Naive thymus-derived CD4-positive, alpha-beta T cell (primary cell): ENCODE measurements at regions not wholly inside any gene's neighbourhood (a gene's known extent, or its start where the extent isn't known, plus 50 kb on each side); places are given as distances from the start of the nearest gene placed in this dataset.
"Not testable (repeated sequence)": the region's sequence is repeated elsewhere in the genome, so short reads cannot be mapped to it uniquely, and the experiment has no call there.

Source experiments
- ATAC-seq: fragments of 150-1000 bp; cut with Tn5 transposase; 2 replicates; pipeline ENCODE4 v1.10.0; 2021; ENCODE audit warnings: mild to moderate bottlenecking, moderate library complexity
- CTCF ChIA-PET: fragments of 350-600 bp; sonication (Branson Sonifier 250); formaldehyde crosslinking; loops from one replicate; lab custom pipeline; 2021; ENCODE audit warnings: antibody characterized with exemption; lab: Charles Lee
- POLR2A ChIA-PET: fragments of 350-600 bp; sonication (Branson Sonifier 250); formaldehyde crosslinking; loops from one replicate; lab custom pipeline; 2021; ENCODE audit warnings: antibody characterized with exemption, inconsistent platforms; lab: Charles Lee
- DNase-seq, 9 donors: peaks; one replicate each; pipeline versions ENCODE4 v3.0.0 to v3.0.0-alpha.2; 2020 to 2022; ENCODE audit warnings: mixed read lengths in 1 of 9
- H3K27ac ChIP-seq: one replicate; pipeline ENCODE4 v1.7.0; 2013; ENCODE audit warnings: mild to moderate bottlenecking, low read depth, low read length, moderate library complexity
- H3K27me3 ChIP-seq, 2 donors: one replicate each; pipeline ENCODE4 v1.7.0; 2013; ENCODE audit warnings: low read length in 2 of 2, mild to moderate bottlenecking in 2 of 2, moderate library complexity in 2 of 2; ENCODE audit not compliant: control insufficient read depth in 2 of 2, insufficient read depth in 2 of 2
- H3K36me3 ChIP-seq, 3 experiments: 1 replicate in 2 of 3; 2 replicates in 1 of 3; pipeline ENCODE4 v1.7.0; 2013; ENCODE audit warnings: low read length in 3 of 3, mild to moderate bottlenecking in 3 of 3, moderate library complexity in 1 of 3; ENCODE audit not compliant: insufficient read depth in 3 of 3, control insufficient read depth in 2 of 3
- H3K4me1 ChIP-seq, 2 donors: one replicate each; pipeline ENCODE4 v1.7.0; 2013; ENCODE audit warnings: low read length in 2 of 2, mild to moderate bottlenecking in 2 of 2, moderate library complexity in 1 of 2; ENCODE audit not compliant: control insufficient read depth in 2 of 2, insufficient read depth in 2 of 2
- H3K4me3 ChIP-seq: 2 replicates; pipeline ENCODE4 v1.7.0; 2013; ENCODE audit warnings: mild to moderate bottlenecking, low read length
- H3K9me3 ChIP-seq, 3 experiments: 1 replicate in 2 of 3; 2 replicates in 1 of 3; pipeline ENCODE4 v1.7.0; 2013; ENCODE audit warnings: low read length in 3 of 3; ENCODE audit not compliant: control insufficient read depth in 2 of 3
- H3K27ac Mint-ChIP-seq, 9 donors: one replicate each; pipeline ENCODE4 v1.8.0; 2020 to 2022; ENCODE audit warnings: mixed read lengths in 9 of 9, mild to moderate bottlenecking in 8 of 9, moderate library complexity in 5 of 9, inconsistent platforms in 2 of 9
- H3K27me3 Mint-ChIP-seq, 5 donors: one replicate each; pipeline ENCODE4 v1.8.0; 2021 to 2022; ENCODE audit warnings: mixed read lengths in 5 of 5, mild to moderate bottlenecking in 1 of 5
- H3K36me3 Mint-ChIP-seq, 5 donors: one replicate each; pipeline ENCODE4 v1.8.0; 2020 to 2022; ENCODE audit warnings: mixed read lengths in 5 of 5, mild to moderate bottlenecking in 3 of 5, inconsistent platforms in 1 of 5
- H3K4me1 Mint-ChIP-seq, 7 donors: one replicate each; pipeline ENCODE4 v1.8.0; 2020 to 2022; ENCODE audit warnings: mixed read lengths in 7 of 7, mild to moderate bottlenecking in 3 of 7, inconsistent platforms in 1 of 7
- H3K4me3 Mint-ChIP-seq, 10 donors: one replicate each; pipeline ENCODE4 v1.8.0; 2020 to 2022; ENCODE audit warnings: mild to moderate bottlenecking in 10 of 10, mixed read lengths in 10 of 10, moderate library complexity in 6 of 10, inconsistent platforms in 2 of 10
- H3K9me3 Mint-ChIP-seq, 11 donors: one replicate each; pipeline ENCODE4 v1.8.0; 2020 to 2022; ENCODE audit warnings: mixed read lengths in 11 of 11, mild to moderate bottlenecking in 4 of 11, inconsistent platforms in 1 of 11, moderate library complexity in 1 of 11
- intact Hi-C, 2 donors: fragments of 100-400 bp; cut with micrococcal nuclease; formaldehyde crosslinking; loops; one replicate each; pipeline ENCODE4 v1.15.1; 2023

DNA sequence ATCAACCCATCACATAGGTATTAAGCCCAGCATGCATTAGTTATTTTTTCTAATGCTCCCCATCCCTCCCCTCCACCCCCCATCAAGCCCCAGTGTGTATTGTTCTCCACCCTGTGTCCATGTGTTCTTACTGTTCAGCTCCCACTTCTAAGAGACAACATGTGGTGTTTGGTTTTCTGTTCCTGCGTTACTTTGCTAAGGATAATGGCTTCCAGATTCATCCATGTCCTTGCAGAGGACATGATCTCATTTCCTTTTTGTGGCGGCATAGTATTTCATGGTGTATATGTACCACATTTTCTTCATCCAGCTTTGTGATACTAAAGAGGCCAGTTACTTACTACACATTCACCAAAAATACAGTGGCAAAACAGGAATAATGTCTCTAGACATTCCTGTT is 71.8 kb upstream of the GTF2H2 start:
- H3K27me3 Mint-ChIP-seq, H3K27ac ChIP-seq, intact Hi-C loops, ATAC-seq, H3K9me3 ChIP-seq, CTCF ChIA-PET, DNase-seq, H3K36me3 ChIP-seq, H3K4me1 ChIP-seq, POLR2A ChIA-PET, H3K36me3 Mint-ChIP-seq, H3K4me3 ChIP-seq, H3K4me3 Mint-ChIP-seq, H3K4me1 Mint-ChIP-seq, H3K27me3 ChIP-seq, H3K9me3 Mint-ChIP-seq: not testable (repeated sequence)
- H3K27ac Mint-ChIP-seq, result peak overlapping the region in 1 of 9 donors; percentile 49
